OCI-LY7 (cell line): ENCODE measurements at regions not wholly inside any gene's neighbourhood (a gene's known extent, or its start where the extent isn't known, plus 50 kb on each side); places are given as distances from the start of the nearest gene placed in this dataset.

Source experiments
- BruUV-seq: library from RNA; stranded (reverse); fragments of 400-500 nt; replicated peaks from 2 replicates; lab custom pipeline; 2021; lab: Mats Ljungman, UMichigan
- CTCF ChIA-PET: fragments of 300-600 bp; sonication (Branson Sonifier 250); formaldehyde crosslinking; loops from one replicate; lab custom pipeline; 2022; ENCODE audit warnings: antibody characterized with exemption; ENCODE audit not compliant: unreplicated experiment; lab: Charles Lee
- POLR2A ChIA-PET: fragments of 300-600 bp; sonication (Branson Sonifier 250); formaldehyde crosslinking; loops from one replicate; lab custom pipeline; 2022; ENCODE audit warnings: antibody characterized with exemption; lab: Charles Lee
- DNase-seq: peaks from one replicate; pipeline ENCODE4 v3.0.0-alpha.2; 2015; ENCODE audit warnings: low spot score
- H2AFZ ChIP-seq: fragments of 200-600 bp; sonication (generic), shearing (Covaris generic); 2 replicates; pipeline ENCODE4 v1.6.1; 2014; ENCODE audit warnings: mild to moderate bottlenecking, antibody characterized with exemption, low read length, moderate library complexity
- H3K27ac ChIP-seq: fragments of 200-600 bp; sonication (generic); 2 replicates; pipeline ENCODE4 v1.5.1; 2014; ENCODE audit warnings: mixed run types, low read depth, mild to moderate bottlenecking, moderate library complexity, low read length, inconsistent platforms; ENCODE audit not compliant: poor library complexity, severe bottlenecking
- H3K36me3 ChIP-seq: fragments of 200-600 bp; sonication (generic); 2 replicates; pipeline ENCODE4 v1.6.1; 2014; ENCODE audit warnings: mild to moderate bottlenecking, antibody characterized with exemption, low read length, moderate library complexity, mixed read lengths; ENCODE audit not compliant: insufficient read depth
- H3K4me1 ChIP-seq: fragments of 200-600 bp; sonication (generic); 2 replicates; pipeline ENCODE4 v1.5.1; 2014; ENCODE audit warnings: mild to moderate bottlenecking, low read length; ENCODE audit not compliant: insufficient read depth, poor library complexity, severe bottlenecking
- H3K4me2 ChIP-seq: fragments of 200-600 bp; sonication (generic); 2 replicates; pipeline ENCODE4 v1.6.1; 2014; ENCODE audit warnings: mild to moderate bottlenecking, low read length
- H3K4me3 ChIP-seq: fragments of 200-600 bp; sonication (generic); 2 replicates; pipeline ENCODE4 v1.5.1; 2014; ENCODE audit warnings: mild to moderate bottlenecking, low read depth, low read length; ENCODE audit not compliant: poor library complexity, severe bottlenecking
- H3K79me2 ChIP-seq: fragments of 200-600 bp; sonication (generic); 2 replicates; pipeline ENCODE4 v1.6.1; 2016; ENCODE audit warnings: low read depth, mild to moderate bottlenecking, low read length, moderate library complexity, mixed read lengths; ENCODE audit not compliant: insufficient read depth
- H3K9me2 ChIP-seq: fragments of 200-600 bp; sonication (generic); 2 replicates; pipeline ENCODE4 v1.6.1; 2016; ENCODE audit warnings: mild to moderate bottlenecking, low read length, mixed read lengths; ENCODE audit not compliant: insufficient read depth
- H3K9me3 ChIP-seq: fragments of 200-600 bp; sonication (generic); 2 replicates; pipeline ENCODE4 v1.6.1; 2014; ENCODE audit warnings: mild to moderate bottlenecking, mixed run types, low read length, mixed read lengths
- H4K20me1 ChIP-seq: fragments of 200-600 bp; sonication (generic); 2 replicates; pipeline ENCODE4 v1.6.1; 2014; ENCODE audit warnings: mild to moderate bottlenecking, antibody characterized with exemption, low read length, moderate library complexity, mixed read lengths; ENCODE audit not compliant: insufficient read depth
- EZH2phosphoT487 ChIP-seq: fragments of 200-600 bp; sonication (generic); IDR thresholded peaks from 2 replicates; pipeline ENCODE4 v1.6.1; 2018; ENCODE audit warnings: low read depth, borderline replicate concordance, mild to moderate bottlenecking, mixed run types, antibody characterized with exemption, low read length, moderate library complexity, mixed read lengths
- intact Hi-C: fragments of 100-400 bp; cut with micrococcal nuclease; formaldehyde crosslinking; loops from one replicate; pipeline ENCODE4 v1.10.0; 2022; ENCODE audit not compliant: unreplicated experiment
- TF ChIP-seq, protein P1 (sequence below): fragments of 200-600 bp; sonication (generic); conservative IDR thresholded peaks from 2 replicates; pipeline ENCODE4 v1.5.1; 2014; ENCODE audit warnings: mild to moderate bottlenecking, antibody characterized with exemption, low read length, moderate library complexity, mixed read lengths

DNA sequence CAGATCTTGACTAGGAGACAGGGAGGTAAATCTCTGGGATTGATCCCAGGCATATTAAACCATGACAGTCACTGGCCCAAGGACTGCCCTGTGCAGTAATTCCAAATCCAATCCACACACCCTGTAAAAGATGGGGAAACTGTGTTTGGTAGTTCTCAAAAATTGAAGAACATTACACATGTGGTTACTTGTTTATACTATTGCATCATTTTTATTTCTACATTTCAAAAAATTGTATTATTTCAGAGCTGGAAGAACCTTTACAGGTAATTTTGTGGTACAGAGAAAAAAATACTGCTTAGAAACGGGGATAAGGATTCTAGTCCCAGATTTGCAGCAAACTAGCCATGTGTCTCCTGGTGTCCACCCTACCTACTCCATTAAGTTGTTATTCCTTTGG is 400.5 kb downstream of the LRIG3 start:
- H3K4me2 ChIP-seq = no peak overlapping the region
- H4K20me1 ChIP-seq = no peaks in the 10 kb centered on the region
- H2AFZ ChIP-seq = no peak overlapping the region
- no peak for DNase-seq
- H3K36me3 ChIP-seq = no peaks in the 10 kb centered on the region
- no peaks in the 10 kb centered on the region for H3K9me2 ChIP-seq
- POLR2A ChIA-PET = no interaction called here
- no peaks in the 10 kb centered on the region for H3K9me3 ChIP-seq
- H3K4me1 ChIP-seq = no peaks in the 10 kb centered on the region
- intact Hi-C loops = no loop called here
- H3K4me3 ChIP-seq = no peak overlapping the region
- no peaks in the 10 kb centered on the region for H3K79me2 ChIP-seq
- no TSS peak for BruUV-seq
- CTCF ChIA-PET = no interaction called here
- TF ChIP-seq, protein P1, sequence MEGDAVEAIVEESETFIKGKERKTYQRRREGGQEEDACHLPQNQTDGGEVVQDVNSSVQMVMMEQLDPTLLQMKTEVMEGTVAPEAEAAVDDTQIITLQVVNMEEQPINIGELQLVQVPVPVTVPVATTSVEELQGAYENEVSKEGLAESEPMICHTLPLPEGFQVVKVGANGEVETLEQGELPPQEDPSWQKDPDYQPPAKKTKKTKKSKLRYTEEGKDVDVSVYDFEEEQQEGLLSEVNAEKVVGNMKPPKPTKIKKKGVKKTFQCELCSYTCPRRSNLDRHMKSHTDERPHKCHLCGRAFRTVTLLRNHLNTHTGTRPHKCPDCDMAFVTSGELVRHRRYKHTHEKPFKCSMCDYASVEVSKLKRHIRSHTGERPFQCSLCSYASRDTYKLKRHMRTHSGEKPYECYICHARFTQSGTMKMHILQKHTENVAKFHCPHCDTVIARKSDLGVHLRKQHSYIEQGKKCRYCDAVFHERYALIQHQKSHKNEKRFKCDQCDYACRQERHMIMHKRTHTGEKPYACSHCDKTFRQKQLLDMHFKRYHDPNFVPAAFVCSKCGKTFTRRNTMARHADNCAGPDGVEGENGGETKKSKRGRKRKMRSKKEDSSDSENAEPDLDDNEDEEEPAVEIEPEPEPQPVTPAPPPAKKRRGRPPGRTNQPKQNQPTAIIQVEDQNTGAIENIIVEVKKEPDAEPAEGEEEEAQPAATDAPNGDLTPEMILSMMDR = no peak
- TF ChIP-seq EZH2phosphoT487 = no peak
- H3K27ac ChIP-seq = no peak overlapping the region

DNA sequence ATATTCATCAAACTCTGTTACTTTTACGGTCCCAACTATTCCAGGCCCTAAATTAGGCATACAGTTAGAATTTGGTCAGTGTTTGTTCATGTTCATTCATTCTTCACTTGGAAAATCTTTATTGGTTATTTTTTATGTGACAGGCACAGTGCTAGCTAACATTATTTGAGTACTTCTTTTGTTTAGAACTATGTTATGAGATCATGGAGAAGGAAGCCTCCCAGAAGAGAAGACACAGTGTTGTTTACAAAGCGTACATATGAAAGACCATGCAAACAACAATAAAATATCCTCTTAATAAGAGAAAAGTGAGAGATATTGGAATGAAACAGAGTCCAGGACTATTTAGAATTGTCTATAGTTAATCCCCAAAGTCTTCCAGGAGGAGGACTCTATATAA is 399.2 kb downstream of the LRIG3 start:
- intact Hi-C loops = no loop called here
- Histone ChIP-seq H3K79me2 (no peaks in the 10 kb centered on the region), H3K36me3 (no peaks in the 10 kb centered on the region), H3K4me3 (no peak overlapping the region), H3K9me3 (no peaks in the 10 kb centered on the region), H3K27ac (no peak overlapping the region), H4K20me1 (no peaks in the 10 kb centered on the region), H3K9me2 (no peaks in the 10 kb centered on the region), H2AFZ (no peak overlapping the region), H3K4me1 (no peaks in the 10 kb centered on the region), H3K4me2 (no peak overlapping the region)
- BruUV-seq = no TSS peak
- ChIA-PET POLR2A (no interaction called here), CTCF (no interaction called here)
- no peak for TF ChIP-seq EZH2phosphoT487
- TF ChIP-seq, protein P1 = no peak
- DNase-seq = no peak

DNA sequence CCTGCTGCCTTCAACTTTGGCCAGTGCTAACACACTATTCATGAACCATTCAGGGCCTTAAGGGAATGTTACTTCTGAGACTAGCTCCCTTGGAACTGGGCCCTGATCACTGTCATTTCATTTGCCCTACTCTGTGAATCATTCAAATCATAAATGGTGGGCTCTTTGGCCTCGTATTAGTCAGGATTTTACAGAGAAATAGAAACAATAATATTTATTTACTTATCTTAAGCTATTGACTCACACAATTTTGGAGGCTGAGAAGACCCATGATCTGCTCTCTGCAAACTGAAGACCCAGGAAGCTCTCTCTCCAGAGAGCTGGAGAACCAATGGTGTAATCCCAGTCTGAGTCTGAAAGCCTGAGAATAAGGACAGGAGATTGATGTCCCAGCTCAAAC is 398.5 kb downstream of the LRIG3 start:
- intact Hi-C loops = no loop called here
- no peaks in the 10 kb centered on the region for H3K9me2 ChIP-seq
- H3K36me3 ChIP-seq = no peaks in the 10 kb centered on the region
- no TSS peak for BruUV-seq
- H3K9me3 ChIP-seq = no peaks in the 10 kb centered on the region
- no peak overlapping the region for H2AFZ ChIP-seq
- no peaks in the 10 kb centered on the region for H3K79me2 ChIP-seq
- no peaks in the 10 kb centered on the region for H4K20me1 ChIP-seq
- no peak for TF ChIP-seq EZH2phosphoT487
- TF ChIP-seq, protein P1 = no peak
- no peak overlapping the region for H3K27ac ChIP-seq
- CTCF ChIA-PET = no interaction called here
- POLR2A ChIA-PET = no interaction called here
- H3K4me2 ChIP-seq = no peak overlapping the region
- DNase-seq = no peak
- no peaks in the 10 kb centered on the region for H3K4me1 ChIP-seq
- no peak overlapping the region for H3K4me3 ChIP-seq
